ENCODE measurements at regions not wholly inside any gene's neighbourhood (a gene's known extent, or its start where the extent isn't known, plus 50 kb on each side); places are given as distances from the start of the nearest gene placed in this dataset.
"Not testable (repeated sequence)": the region's sequence is repeated elsewhere in the genome, so short reads cannot be mapped to it uniquely, and the experiment has no call there.

DNA sequence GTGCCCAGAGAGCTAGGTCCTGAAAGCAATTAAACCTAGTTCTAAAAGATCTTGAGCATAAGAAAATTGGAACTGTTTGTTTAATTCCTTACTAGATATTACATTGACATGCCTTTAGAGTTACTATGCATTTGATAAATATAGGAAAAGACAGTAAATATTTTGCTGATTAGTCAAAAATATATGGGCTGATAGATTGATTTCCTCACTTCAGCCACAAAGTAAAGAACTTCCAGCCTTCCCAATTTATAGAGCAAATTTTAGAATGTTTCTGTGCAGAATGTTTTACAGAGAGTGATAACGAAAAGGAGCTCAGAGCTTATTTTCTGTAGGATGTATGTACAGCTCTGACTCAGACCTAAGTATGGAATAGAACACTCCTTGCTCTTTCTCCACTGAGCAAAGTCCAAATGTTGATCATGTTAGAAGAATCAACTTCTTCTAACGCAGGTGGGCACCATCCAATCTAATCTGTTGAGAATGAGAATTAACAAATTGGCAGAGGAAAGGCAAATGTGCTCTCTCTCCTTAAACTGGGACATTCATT lies 72.9 kb upstream of the PAM start:
- H3K4me3 Mint-ChIP-seq, result no peak overlapping the region
- no peak for DNase-seq
- no peak overlapping the region for H3K9ac ChIP-seq (ENCODE audit: low read length)
- H3K27me3 ChIP-seq (replicated peaks in 1 of 4; ENCODE audit: control extremely low read depth in 1 of 4, control insufficient read depth in 3 of 4, insufficient read depth in 4 of 4, low read length in 3 of 4), result peaks cover 0 to 2% (median 0%) of the 10 kb centered on the region in 4 experiments
- WGBS (ENCODE audit: insufficient coverage), result 100% methylated on average over 1 of the region's 2 CpGs
- no peaks in the 10 kb centered on the region for H3K4me1 ChIP-seq (ENCODE audit: control insufficient read depth in 2 of 2, insufficient read depth in 2 of 2, low read length in 2 of 2)
- intact Hi-C loops (cut with micrococcal nuclease), result no loop called here
- no peak overlapping the region for H3K27ac Mint-ChIP-seq
- H3K9me3 Mint-ChIP-seq (ENCODE audit: insufficient read depth), result no peaks in the 10 kb centered on the region
- no peaks in the 10 kb centered on the region for H3K27me3 Mint-ChIP-seq
- H3K4me3 ChIP-seq (ENCODE audit: control extremely low read depth in 1 of 5, extremely low read depth in 1 of 5, insufficient read depth in 1 of 5, low read depth in 2 of 5, low read length in 4 of 5), result no peak overlapping the region
- no peak overlapping the region for H2AFZ ChIP-seq (ENCODE audit: insufficient read depth, low read depth, low read length, poor library complexity, severe bottlenecking)
- no peak overlapping the region for H3K27ac ChIP-seq (ENCODE audit: low read length in 2 of 2)
- no peaks in the 10 kb centered on the region for H3K9me3 ChIP-seq (ENCODE audit: control extremely low read depth in 1 of 3, control insufficient read depth in 2 of 3, insufficient read depth in 1 of 3, low read length in 2 of 3)
- ChIA-PET CTCF (interaction anchor here (0.7 to 2.9 kb wide), 10 partner anchors 9 to 543 kb away, joined by 3 to 28 read pairs (median 5); no protein-coding TSS in a partner anchor), POLR2A (no interaction called here)
- H3K36me3 ChIP-seq (replicated peaks in 1 of 2; ENCODE audit: control extremely low read depth in 1 of 2, control insufficient read depth in 1 of 2, extremely low read depth in 1 of 2, insufficient read depth in 2 of 2, low read length in 1 of 2), result no peaks in the 10 kb centered on the region
- no peak overlapping the region for H3K4me2 ChIP-seq (replicated peaks; ENCODE audit: low read depth, low read length, poor library complexity, severe bottlenecking)
- TF ChIP-seq, protein P1, sequence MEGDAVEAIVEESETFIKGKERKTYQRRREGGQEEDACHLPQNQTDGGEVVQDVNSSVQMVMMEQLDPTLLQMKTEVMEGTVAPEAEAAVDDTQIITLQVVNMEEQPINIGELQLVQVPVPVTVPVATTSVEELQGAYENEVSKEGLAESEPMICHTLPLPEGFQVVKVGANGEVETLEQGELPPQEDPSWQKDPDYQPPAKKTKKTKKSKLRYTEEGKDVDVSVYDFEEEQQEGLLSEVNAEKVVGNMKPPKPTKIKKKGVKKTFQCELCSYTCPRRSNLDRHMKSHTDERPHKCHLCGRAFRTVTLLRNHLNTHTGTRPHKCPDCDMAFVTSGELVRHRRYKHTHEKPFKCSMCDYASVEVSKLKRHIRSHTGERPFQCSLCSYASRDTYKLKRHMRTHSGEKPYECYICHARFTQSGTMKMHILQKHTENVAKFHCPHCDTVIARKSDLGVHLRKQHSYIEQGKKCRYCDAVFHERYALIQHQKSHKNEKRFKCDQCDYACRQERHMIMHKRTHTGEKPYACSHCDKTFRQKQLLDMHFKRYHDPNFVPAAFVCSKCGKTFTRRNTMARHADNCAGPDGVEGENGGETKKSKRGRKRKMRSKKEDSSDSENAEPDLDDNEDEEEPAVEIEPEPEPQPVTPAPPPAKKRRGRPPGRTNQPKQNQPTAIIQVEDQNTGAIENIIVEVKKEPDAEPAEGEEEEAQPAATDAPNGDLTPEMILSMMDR (IDR thresholded peaks at IDR 0.05), result no peak
- TF ChIP-seq EZH2 (IDR thresholded peaks at IDR 0.05; ENCODE audit: borderline replicate concordance, insufficient read depth, low read depth, low read length, poor library complexity, severe bottlenecking), result no peak
- ATAC-seq (ENCODE audit: low read depth), result no peak
- H3K4me1 Mint-ChIP-seq, result no peaks in the 10 kb centered on the region
- H3K79me2 ChIP-seq (ENCODE audit: control insufficient read depth, insufficient read depth, low read length), result no peaks in the 10 kb centered on the region
- H4K20me1 ChIP-seq (ENCODE audit: control insufficient read depth, insufficient read depth, low read length, poor library complexity, severe bottlenecking), result no peaks in the 10 kb centered on the region

DNA sequence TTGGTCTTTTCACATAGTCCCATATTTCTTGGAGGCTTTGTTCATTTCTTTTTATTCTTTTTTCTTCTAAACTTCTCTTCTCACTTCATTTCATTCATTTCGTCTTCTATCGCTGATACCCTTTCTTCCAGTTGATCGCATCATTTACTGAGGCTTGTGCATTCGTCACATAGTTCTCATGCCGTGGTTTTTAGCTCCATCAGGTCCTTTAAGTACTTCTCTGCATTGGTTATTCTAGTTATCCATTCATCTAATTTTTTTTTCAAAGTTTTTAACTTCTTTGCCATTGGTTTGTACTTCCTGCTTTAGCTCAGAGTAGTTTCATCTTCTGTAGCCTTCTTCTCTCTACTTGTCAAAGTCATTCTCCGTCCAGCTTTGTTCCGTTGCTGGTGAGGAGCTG lies 67.0 kb upstream of the PAM start:
- H3K4me3 Mint-ChIP-seq; H3K4me2 ChIP-seq (replicated peaks; ENCODE audit: low read depth, low read length, poor library complexity, severe bottlenecking); H3K9ac ChIP-seq (ENCODE audit: low read length); CTCF ChIA-PET; H3K9me3 Mint-ChIP-seq (ENCODE audit: insufficient read depth); intact Hi-C loops (cut with micrococcal nuclease); H3K27me3 Mint-ChIP-seq; H3K27ac ChIP-seq (ENCODE audit: low read length in 2 of 2); H3K4me1 ChIP-seq (ENCODE audit: control insufficient read depth in 2 of 2, insufficient read depth in 2 of 2, low read length in 2 of 2); H2AFZ ChIP-seq (ENCODE audit: insufficient read depth, low read depth, low read length, poor library complexity, severe bottlenecking); H3K4me1 Mint-ChIP-seq; H3K27me3 ChIP-seq (replicated peaks in 1 of 4; ENCODE audit: control extremely low read depth in 1 of 4, control insufficient read depth in 3 of 4, insufficient read depth in 4 of 4, low read length in 3 of 4); H3K79me2 ChIP-seq (ENCODE audit: control insufficient read depth, insufficient read depth, low read length); H3K27ac Mint-ChIP-seq; H3K36me3 ChIP-seq (replicated peaks in 1 of 2; ENCODE audit: control extremely low read depth in 1 of 2, control insufficient read depth in 1 of 2, extremely low read depth in 1 of 2, insufficient read depth in 2 of 2, low read length in 1 of 2); DNase-seq; ATAC-seq (ENCODE audit: low read depth); H3K9me3 ChIP-seq (ENCODE audit: control extremely low read depth in 1 of 3, control insufficient read depth in 2 of 3, insufficient read depth in 1 of 3, low read length in 2 of 3); H4K20me1 ChIP-seq (ENCODE audit: control insufficient read depth, insufficient read depth, low read length, poor library complexity, severe bottlenecking); H3K4me3 ChIP-seq (ENCODE audit: control extremely low read depth in 1 of 5, extremely low read depth in 1 of 5, insufficient read depth in 1 of 5, low read depth in 2 of 5, low read length in 4 of 5): not testable (repeated sequence)
- 81% methylated on average over 5 of the region's 7 CpGs for WGBS (ENCODE audit: insufficient coverage)
- POLR2A ChIA-PET, result interaction anchor here (0.6 kb wide), 1 partner anchor 432 kb away, joined by 7 read pairs; no protein-coding TSS in a partner anchor

DNA sequence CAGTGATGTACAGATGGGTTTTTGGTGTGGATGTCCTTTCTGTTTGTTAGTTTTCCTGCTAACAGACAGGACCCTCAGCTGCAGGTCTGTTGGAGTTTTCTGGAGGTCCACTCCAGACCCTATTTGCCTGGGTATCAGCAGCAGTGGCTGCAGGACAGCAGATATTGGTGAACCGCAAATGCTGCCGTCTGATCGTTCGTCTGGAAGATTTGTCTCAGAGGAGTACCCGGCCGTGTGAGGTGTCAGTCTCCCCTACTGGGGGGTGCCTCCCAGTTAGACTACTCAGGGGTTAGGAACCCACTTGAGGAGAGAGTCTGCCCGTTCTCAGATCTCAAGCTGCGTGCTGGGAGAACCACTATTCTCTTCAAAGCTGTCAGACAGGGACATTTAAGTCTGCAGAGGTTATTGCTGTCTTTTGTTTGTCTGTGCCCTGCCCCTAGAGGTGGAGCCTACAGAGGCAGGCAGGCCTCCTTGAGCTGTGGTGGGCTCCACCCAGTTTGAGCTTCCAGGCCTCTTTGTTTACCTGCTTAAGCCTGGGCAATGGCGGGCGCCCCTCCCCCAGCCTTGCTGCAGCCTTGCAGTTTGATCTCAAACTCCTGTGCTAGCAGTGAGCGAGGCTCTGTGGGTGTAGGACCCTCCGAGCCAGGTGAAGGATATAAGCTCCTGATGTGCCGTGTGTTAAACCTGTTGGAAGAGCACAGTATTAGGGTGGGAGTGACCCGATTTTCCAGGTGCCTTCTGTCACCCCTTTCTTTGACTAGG lies 66.3 kb upstream of the PAM start:
- H3K27me3 Mint-ChIP-seq; DNase-seq; H3K27ac ChIP-seq (ENCODE audit: low read length in 2 of 2); H3K27ac Mint-ChIP-seq; H3K9me3 ChIP-seq (ENCODE audit: control extremely low read depth in 1 of 3, control insufficient read depth in 2 of 3, insufficient read depth in 1 of 3, low read length in 2 of 3); H3K4me1 ChIP-seq (ENCODE audit: control insufficient read depth in 2 of 2, insufficient read depth in 2 of 2, low read length in 2 of 2); intact Hi-C loops (cut with micrococcal nuclease); H3K4me3 Mint-ChIP-seq; H3K36me3 ChIP-seq (replicated peaks in 1 of 2; ENCODE audit: control extremely low read depth in 1 of 2, control insufficient read depth in 1 of 2, extremely low read depth in 1 of 2, insufficient read depth in 2 of 2, low read length in 1 of 2); H2AFZ ChIP-seq (ENCODE audit: insufficient read depth, low read depth, low read length, poor library complexity, severe bottlenecking); H3K9me3 Mint-ChIP-seq (ENCODE audit: insufficient read depth); H4K20me1 ChIP-seq (ENCODE audit: control insufficient read depth, insufficient read depth, low read length, poor library complexity, severe bottlenecking); H3K9ac ChIP-seq (ENCODE audit: low read length); H3K4me1 Mint-ChIP-seq; H3K79me2 ChIP-seq (ENCODE audit: control insufficient read depth, insufficient read depth, low read length); POLR2A ChIA-PET; CTCF ChIA-PET; H3K4me3 ChIP-seq (ENCODE audit: control extremely low read depth in 1 of 5, extremely low read depth in 1 of 5, insufficient read depth in 1 of 5, low read depth in 2 of 5, low read length in 4 of 5); ATAC-seq (ENCODE audit: low read depth); H3K27me3 ChIP-seq (replicated peaks in 1 of 4; ENCODE audit: control extremely low read depth in 1 of 4, control insufficient read depth in 3 of 4, insufficient read depth in 4 of 4, low read length in 3 of 4); H3K4me2 ChIP-seq (replicated peaks; ENCODE audit: low read depth, low read length, poor library complexity, severe bottlenecking): not testable (repeated sequence)
- WGBS (ENCODE audit: insufficient coverage), result 97% methylated on average over 8 of the region's 14 CpGs

Data from B cell (primary cell).